Transverse colon (tissue), 4 donors: ENCODE measurements at regions not wholly inside any gene's neighbourhood (a gene's known extent, or its start where the extent isn't known, plus 50 kb on each side); places are given as distances from the start of the nearest gene placed in this dataset.

Source experiments
- POLR2A ChIP-seq: fragments of 450-650 bp; IDR thresholded peaks from one replicate; pipeline ENCODE4 v1.6.1; 2016; ENCODE audit warnings: antibody characterized with exemption, mild to moderate bottlenecking, moderate library complexity
- POLR2AphosphoS5 ChIP-seq, 3 donors: sonication (generic); formaldehyde crosslinking; IDR thresholded peaks; one replicate each; pipeline ENCODE4 v1.6.1; 2016; ENCODE audit warnings: antibody characterized with exemption in 3 of 3
- TF ChIP-seq, protein P1 (sequence below), 5 experiments: fragments of 200-600 bp in 3 of 5; fragments of 450-650 bp in 2 of 5; sonication (generic) in 3 of 5; IDR thresholded peaks; 1 replicate in 2 of 5; 2 replicates in 3 of 5; pipeline ENCODE4 v1.5.1; 2016 to 2017; ENCODE audit warnings: antibody characterized with exemption in 5 of 5, inconsistent platforms in 3 of 5, mild to moderate bottlenecking in 2 of 5, moderate library complexity in 1 of 5

DNA sequence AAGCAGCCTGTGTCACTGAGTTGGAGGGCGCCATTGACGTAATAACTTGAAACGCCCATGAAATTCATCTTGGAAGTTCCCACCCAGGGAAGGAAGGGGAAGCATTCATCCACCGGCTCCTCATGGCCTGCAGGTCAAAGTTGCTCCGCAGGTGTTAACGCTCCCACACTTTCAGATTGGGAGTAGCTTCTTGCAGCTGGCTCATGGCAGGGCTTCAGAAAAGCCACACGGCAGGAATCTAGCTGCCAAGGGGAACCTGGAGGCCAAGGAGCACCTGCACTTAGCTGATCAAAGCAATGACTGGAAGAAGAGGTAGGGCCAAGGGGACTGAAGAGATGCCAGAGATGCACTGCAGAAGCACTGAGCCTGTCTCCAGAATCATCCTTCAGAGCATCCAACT, 203.2 kb downstream of the ARHGAP12 start:
- TF ChIP-seq POLR2A = no peak
- TF ChIP-seq, protein P1, sequence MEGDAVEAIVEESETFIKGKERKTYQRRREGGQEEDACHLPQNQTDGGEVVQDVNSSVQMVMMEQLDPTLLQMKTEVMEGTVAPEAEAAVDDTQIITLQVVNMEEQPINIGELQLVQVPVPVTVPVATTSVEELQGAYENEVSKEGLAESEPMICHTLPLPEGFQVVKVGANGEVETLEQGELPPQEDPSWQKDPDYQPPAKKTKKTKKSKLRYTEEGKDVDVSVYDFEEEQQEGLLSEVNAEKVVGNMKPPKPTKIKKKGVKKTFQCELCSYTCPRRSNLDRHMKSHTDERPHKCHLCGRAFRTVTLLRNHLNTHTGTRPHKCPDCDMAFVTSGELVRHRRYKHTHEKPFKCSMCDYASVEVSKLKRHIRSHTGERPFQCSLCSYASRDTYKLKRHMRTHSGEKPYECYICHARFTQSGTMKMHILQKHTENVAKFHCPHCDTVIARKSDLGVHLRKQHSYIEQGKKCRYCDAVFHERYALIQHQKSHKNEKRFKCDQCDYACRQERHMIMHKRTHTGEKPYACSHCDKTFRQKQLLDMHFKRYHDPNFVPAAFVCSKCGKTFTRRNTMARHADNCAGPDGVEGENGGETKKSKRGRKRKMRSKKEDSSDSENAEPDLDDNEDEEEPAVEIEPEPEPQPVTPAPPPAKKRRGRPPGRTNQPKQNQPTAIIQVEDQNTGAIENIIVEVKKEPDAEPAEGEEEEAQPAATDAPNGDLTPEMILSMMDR (IDR thresholded peaks at IDR 0.05) = no peak
- no peak for TF ChIP-seq POLR2AphosphoS5 (IDR thresholded peaks at IDR 0.05)
